HepG2 (cell line): ENCODE measurements at regions not wholly inside any gene's neighbourhood (a gene's known extent, or its start where the extent isn't known, plus 50 kb on each side); places are given as distances from the start of the nearest gene placed in this dataset.

Experiments
- CSRNP1 ChIP-seq: sonication (generic); formaldehyde crosslinking; IDR thresholded peaks from 2 replicates; pipeline ENCODE4 v1.8.1; 2023; ENCODE audit warnings: mild to moderate bottlenecking, missing genetic modification reagents
- FOXA3 ChIP-seq: IDR thresholded peaks from 2 replicates; pipeline ENCODE4 v1.6.1; 2016; ENCODE audit warnings: missing genetic modification reagents, missing compliant biosample characterization
- HMGXB4 ChIP-seq, 2 experiments: sonication (generic) in 1 of 2; formaldehyde crosslinking in 1 of 2; IDR thresholded peaks; 2 replicates each; pipeline versions ENCODE4 v1.4.0 to v1.6.1; 2018 to 2020; ENCODE audit warnings: missing genetic modification reagents in 2 of 2, borderline replicate concordance in 1 of 2, low read depth in 1 of 2, mild to moderate bottlenecking in 1 of 2, missing biosample characterization in 1 of 2
- KDM6A ChIP-seq: IDR thresholded peaks from 2 replicates; pipeline ENCODE4 v1.6.1; 2016; ENCODE audit warnings: low read depth
- KMT2A ChIP-seq: sonication (generic); formaldehyde crosslinking; IDR thresholded peaks from 2 replicates; pipeline ENCODE4 v1.4.0; 2020; ENCODE audit warnings: missing genetic modification reagents
- MEIS2 ChIP-seq: sonication (generic); formaldehyde crosslinking; IDR thresholded peaks from 2 replicates; pipeline ENCODE4 v1.9.0; 2021; ENCODE audit warnings: mild to moderate bottlenecking, missing genetic modification reagents
- RXRA ChIP-seq: sonication (generic); formaldehyde crosslinking; IDR thresholded peaks from 2 replicates; pipeline ENCODE4 v1.5.1; 2020; ENCODE audit warnings: missing genetic modification reagents
- SETDB1 ChIP-seq: sonication (generic); formaldehyde crosslinking; IDR thresholded peaks from 2 replicates; pipeline ENCODE4 v1.5.1; 2020; ENCODE audit warnings: missing genetic modification reagents, mild to moderate bottlenecking, borderline replicate concordance
- SKI ChIP-seq: fragments of 450-650 bp; IDR thresholded peaks from one replicate; pipeline ENCODE4 v1.6.1; 2018; ENCODE audit warnings: mild to moderate bottlenecking; ENCODE audit not compliant: partially characterized antibody
- TBX2 ChIP-seq: sonication (generic); formaldehyde crosslinking; IDR thresholded peaks from 2 replicates; pipeline ENCODE4 v1.5.0; 2020; ENCODE audit warnings: missing genetic modification reagents, mild to moderate bottlenecking, borderline replicate concordance
- TCF7 ChIP-seq: sonication (generic); IDR thresholded peaks from 2 replicates; pipeline ENCODE4 v1.6.1; 2016; ENCODE audit warnings: antibody characterized with exemption, low read depth
- THRA ChIP-seq: sonication (generic); formaldehyde crosslinking; IDR thresholded peaks from 2 replicates; pipeline ENCODE4 v1.4.0; 2020; ENCODE audit warnings: missing genetic modification reagents, borderline replicate concordance
- YY1 ChIP-seq: IDR thresholded peaks from 2 replicates; pipeline ENCODE4 v1.6.1; 2011; ENCODE audit warnings: low read length, low read depth, moderate library complexity, mild to moderate bottlenecking; ENCODE audit not compliant: insufficient read depth, insufficient replicate concordance
- ZBTB38 ChIP-seq: sonication (generic); formaldehyde crosslinking; IDR thresholded peaks from 2 replicates; pipeline ENCODE4 v1.5.1; 2020; ENCODE audit warnings: mild to moderate bottlenecking, missing genetic modification reagents
- ZFP90 ChIP-seq: sonication (generic); formaldehyde crosslinking; IDR thresholded peaks from 2 replicates; pipeline ENCODE4 v1.8.0; 2022; ENCODE audit warnings: missing genetic modification reagents, mild to moderate bottlenecking, inconsistent platforms, borderline replicate concordance
- ZFX ChIP-seq: sonication (generic); formaldehyde crosslinking; IDR thresholded peaks from 2 replicates; pipeline ENCODE4 v1.4.0; 2020; ENCODE audit warnings: mild to moderate bottlenecking, low read depth, missing genetic modification reagents, moderate library complexity
- ZNF441 ChIP-seq: sonication (generic); formaldehyde crosslinking; IDR thresholded peaks from 2 replicates; pipeline ENCODE4 v1.7.0; 2021; ENCODE audit warnings: missing genetic modification reagents, borderline replicate concordance
- ZNF614 ChIP-seq: IDR thresholded peaks from 2 replicates; pipeline ENCODE4 v1.6.1; 2018; ENCODE audit warnings: missing biosample characterization, missing genetic modification reagents, inconsistent platforms, borderline replicate concordance
- ZNF691 ChIP-seq: sonication (generic); formaldehyde crosslinking; IDR thresholded peaks from 2 replicates; pipeline ENCODE4 v1.4.0; 2020; ENCODE audit warnings: missing genetic modification reagents, low read depth, mild to moderate bottlenecking, borderline replicate concordance
- ZNF879 ChIP-seq: sonication (generic); formaldehyde crosslinking; IDR thresholded peaks from 2 replicates; pipeline ENCODE4 v1.8.1; 2023; ENCODE audit warnings: missing genetic modification reagents
- ZSCAN9 ChIP-seq: IDR thresholded peaks from 2 replicates; pipeline ENCODE4 v1.6.1; 2016; ENCODE audit warnings: borderline replicate concordance
- TF ChIP-seq, protein P1 (sequence below): sonication (generic); formaldehyde crosslinking; IDR thresholded peaks from 2 replicates; pipeline ENCODE4 v1.5.0; 2020; ENCODE audit warnings: missing genetic modification reagents

- TF ChIP-seq KDM6A (peak; percentile 23; the same call in 1 of the 2 replicates), MEIS2 (CRISPR knock-in tag) (no peak), YY1 (no peak), ZSCAN9 (CRISPR knock-in tag) (no peak), ZNF879 (CRISPR knock-in tag) (no peak), THRA (CRISPR knock-in tag) (no peak), HMGXB4 (CRISPR knock-in tag; IDR thresholded peaks at IDR 0.05; ENCODE audit: borderline replicate concordance in 1 of 2, low read depth in 1 of 2) (0 out of 4 replicates have a peak, but pooled peaks of 1 of the 2 experiments have one; percentile 25), SKI (peak; percentile 58), RXRA (peak; percentile 46; the same call in 1 of the 2 replicates), TBX2 (CRISPR knock-in tag) (peak; percentile 34; the same call in 1 of the 2 replicates), TCF7 (no peak), ZBTB38 (peak; percentile 55; the same call in 1 of the 2 replicates), KMT2A (CRISPR knock-in tag) (peak; percentile 31; the same call in 1 of the 2 replicates), ZNF691 (CRISPR knock-in tag) (no peak), ZNF614 (CRISPR knock-in tag) (peak; percentile 61; the same call in 1 of the 2 replicates), SETDB1 (0 out of 2 replicates have a peak, but pooled peaks have one; percentile 42), ZFX (peak; percentile 54), CSRNP1 (CRISPR knock-in tag) (no peak), ZFP90 (CRISPR knock-in tag) (no peak), ZNF441 (no peak), FOXA3 (CRISPR knock-in tag) (peak; percentile 27; the same call in 1 of the 2 replicates)
- TF ChIP-seq, protein P1, sequence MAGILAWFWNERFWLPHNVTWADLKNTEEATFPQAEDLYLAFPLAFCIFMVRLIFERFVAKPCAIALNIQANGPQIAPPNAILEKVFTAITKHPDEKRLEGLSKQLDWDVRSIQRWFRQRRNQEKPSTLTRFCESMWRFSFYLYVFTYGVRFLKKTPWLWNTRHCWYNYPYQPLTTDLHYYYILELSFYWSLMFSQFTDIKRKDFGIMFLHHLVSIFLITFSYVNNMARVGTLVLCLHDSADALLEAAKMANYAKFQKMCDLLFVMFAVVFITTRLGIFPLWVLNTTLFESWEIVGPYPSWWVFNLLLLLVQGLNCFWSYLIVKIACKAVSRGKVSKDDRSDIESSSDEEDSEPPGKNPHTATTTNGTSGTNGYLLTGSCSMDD (CRISPR knock-in tag) = no peak
Observed at GRCh38 chr2:74043345-74044329, 58.9 kb downstream of the TET3 start (continued).
